ENCODE measurements at regions not wholly inside any gene's neighbourhood (a gene's known extent, or its start where the extent isn't known, plus 50 kb on each side); places are given as distances from the start of the nearest gene placed in this dataset.
"Not testable (repeated sequence)": the region's sequence is repeated elsewhere in the genome, so short reads cannot be mapped to it uniquely, and the experiment has no call there.

DNA sequence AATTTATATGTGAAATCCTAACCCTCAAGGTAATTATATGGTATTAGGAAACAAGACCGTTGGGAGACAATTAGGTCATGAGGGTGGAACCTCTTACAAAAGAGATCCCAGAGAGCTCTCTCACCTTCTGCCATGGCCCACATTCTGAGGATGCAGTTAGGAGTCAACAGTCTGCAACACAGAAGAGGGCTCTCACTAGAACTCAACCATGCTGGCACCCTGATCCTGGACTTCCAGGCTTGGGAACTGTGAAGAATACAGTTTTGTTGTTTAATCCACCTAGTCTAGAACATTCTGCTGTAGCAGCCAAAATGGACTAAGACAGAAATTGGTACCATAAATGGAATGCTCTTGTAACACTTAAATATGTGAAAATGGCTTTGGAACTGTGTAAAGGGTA, 278.8 kb upstream of the GALNTL6 start:
- DNase-seq (ENCODE audit: low spot score): no peak

DNA sequence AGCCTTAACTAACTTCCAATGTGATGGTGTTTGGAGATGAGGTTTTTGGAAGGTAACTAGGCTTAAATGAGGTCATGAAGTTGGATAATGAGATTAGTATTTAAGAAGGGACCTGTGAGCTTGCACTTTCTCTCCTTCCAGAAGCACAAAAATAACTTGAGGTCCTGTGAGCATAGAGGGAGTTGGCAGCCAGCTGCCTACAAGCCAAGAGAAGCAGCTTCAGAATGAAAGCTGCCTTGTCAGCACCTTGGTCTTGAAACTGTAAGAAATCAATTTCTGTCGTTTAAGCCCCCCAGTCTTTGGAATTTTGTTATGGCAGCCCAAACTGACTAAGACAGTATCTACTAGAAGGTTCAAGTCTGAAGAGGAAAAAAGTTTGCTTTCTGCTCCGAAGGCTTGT, 280.2 kb upstream of the GALNTL6 start:
- DNase-seq (ENCODE audit: low spot score): no peak

DNA sequence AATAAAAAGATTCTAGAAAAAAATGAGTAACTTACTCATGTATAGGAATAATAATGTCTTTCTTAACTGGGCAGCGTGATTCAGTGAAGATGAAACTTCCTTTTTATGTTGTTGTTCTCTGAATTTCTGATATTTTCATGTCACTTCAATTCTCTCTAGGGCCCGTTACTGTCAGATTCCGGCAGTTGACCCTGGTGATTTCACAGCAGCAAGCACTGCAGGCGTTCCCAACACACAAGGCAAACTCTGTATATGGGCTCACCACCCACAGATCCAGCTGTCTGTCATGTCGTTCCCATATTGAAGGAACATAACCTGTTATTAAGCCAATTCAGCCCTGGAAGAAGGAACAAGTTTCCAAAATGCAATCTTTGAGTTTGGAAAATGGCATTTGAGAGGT, 288.3 kb upstream of the GALNTL6 start:
- DNase-seq (ENCODE audit: low spot score): no peak

DNA sequence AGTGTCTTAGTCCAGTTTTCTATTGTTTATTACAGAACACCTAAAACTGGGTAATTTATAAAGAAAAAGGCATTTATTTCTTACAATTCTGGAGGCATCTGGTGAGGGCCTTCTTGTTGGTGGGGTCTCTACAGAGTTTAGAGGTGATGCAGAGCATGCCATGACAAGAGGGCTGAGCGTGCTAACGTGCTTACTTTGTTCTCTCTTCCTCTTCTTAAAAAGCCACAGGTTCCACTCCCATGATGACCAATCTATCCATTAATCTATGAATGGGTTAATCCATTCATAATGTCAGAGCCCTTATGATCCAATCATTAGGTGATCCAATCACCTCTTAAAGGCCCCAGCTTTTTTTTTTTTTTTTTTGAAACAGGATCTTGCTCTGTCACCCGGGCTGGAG, 291.5 kb upstream of the GALNTL6 start:
- DNase-seq (ENCODE audit: low spot score): no peak

DNA sequence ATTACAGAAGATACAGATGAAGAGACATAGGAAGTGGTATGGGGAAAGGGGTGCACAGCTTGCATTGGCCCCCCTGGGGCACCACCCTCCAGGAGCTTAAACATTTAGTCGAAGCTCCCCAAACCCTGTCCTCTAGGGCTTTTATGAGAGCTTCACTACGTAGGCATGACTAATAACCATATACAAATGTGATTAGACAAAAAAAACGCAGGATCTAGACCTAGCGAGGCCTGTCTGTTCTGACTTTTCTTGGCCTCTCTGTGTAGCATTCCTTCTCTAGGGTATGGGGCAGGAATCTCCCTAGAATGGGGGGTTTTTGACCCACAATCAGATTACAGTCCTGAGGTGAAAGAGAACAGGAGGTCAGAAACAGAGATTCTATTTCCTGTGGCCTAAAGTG, 293.7 kb upstream of the GALNTL6 start:
- no peak for DNase-seq (ENCODE audit: low spot score)

DNA sequence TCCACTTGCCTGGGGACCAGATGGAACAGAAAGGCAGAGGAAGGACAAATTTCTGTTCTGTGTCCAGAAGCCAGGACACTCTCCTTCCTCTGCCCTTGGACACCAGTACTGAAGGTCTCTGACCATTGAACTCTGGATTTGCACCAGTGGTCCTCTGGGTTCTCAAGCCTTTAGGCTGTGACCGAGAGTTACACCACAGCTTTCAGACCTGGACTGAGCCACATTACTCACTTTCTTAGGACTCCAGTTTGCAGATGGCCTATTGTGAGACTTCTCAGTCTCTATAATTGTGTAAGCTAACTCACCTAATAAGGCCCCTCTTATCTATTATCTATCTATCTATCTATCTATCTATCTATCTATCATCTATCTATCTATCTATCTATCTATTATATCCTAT, 295.3 kb upstream of the GALNTL6 start:
- DNase-seq (ENCODE audit: low spot score): no peak

DNA sequence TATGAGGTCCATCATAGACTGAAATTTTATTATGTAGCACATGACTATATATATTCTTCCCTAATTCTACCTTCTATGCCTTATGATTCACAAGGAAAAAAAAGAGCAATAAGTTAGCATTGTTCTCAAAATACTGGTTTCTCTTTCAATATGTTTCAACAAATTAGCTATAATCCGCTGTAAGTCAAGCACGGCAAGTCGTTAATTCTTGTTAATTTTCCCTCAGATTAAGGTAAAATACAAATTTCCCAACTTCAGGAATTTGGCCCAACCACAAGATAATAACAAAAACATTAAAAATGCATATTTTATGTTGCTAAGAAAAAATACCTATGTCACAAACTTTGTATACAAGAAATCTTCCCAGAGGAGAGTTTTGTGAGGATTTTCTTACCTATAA, 296.5 kb upstream of the GALNTL6 start:
- no peak for DNase-seq (ENCODE audit: low spot score)

DNA sequence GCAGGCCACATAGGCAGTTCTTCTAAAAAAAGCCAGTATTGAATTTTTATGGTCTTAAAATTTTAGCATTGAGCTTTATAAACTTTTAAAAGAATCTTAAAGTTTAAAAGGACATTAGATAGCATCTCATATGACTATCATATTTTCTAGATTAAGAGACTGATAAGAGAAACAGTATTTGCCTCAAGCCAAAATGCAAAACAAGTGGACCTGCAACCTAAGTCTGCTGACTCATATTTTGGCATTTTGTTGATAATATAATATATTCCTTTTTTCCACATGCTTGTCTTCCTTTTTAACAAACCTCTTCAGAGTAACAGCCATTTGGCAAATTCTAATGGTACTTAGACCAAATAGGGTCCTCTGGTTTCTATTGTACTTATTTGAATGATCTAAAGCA, 328.5 kb upstream of the GALNTL6 start:
- no peak for DNase-seq (ENCODE audit: low spot score)

DNA sequence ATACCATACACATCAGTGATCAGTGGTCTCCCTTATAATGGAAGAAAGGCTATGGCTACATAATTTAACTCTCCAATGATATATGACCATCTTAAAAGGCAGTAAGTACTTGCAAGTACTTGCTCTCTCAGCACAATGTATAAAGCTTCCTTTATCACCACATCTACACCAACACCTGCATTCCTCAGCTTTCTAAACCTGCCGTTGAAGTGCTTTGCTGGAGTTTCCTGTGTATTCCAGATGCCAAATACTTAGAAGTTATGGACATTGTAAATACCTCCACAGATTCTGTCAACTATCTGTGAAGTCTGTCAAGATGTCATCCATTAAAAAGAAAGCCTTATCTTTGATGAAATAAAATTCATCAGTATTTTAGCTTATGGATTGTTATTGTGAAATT, 335.0 kb upstream of the GALNTL6 start:
- DNase-seq (ENCODE audit: low spot score): no peak

DNA sequence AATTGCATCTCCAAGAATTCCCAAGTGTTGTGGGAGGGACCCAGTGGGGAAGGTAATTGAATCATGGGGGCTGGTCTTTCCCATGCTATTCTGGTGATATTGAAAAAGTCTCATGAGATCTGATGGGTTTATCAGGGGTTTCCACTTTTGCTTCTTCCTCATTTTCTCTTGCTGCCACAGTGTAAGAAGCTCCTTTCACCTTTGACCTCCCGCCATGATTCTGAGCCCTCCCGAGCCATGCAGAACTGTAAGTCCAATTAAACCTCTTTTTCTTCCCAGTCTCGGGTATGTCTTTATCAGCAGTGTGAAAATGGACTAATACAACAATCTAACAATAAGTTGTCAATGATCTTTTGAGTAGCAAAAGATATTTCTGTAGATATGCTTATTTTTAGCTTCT, 338.1 kb upstream of the GALNTL6 start:
- DNase-seq (ENCODE audit: low spot score): not testable (repeated sequence)

DNA sequence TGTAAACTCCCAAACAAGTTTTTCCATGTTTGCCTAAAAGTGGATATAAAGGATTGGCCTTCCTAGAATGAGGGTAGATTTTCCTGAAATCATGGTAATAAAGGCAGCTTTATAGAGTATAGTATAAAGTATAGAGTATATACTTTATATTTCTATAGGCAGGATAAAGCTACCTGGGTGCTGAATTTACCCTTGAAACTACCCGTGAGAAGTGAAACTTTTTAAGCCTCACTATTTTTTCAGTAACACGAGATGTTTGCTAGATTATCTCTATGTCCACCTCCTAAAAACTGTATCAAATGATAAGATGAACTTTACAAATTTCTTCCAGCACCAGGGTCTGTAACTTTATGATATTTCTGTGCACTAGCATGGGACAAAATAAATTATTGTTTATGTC, 340.0 kb upstream of the GALNTL6 start:
- DNase-seq (ENCODE audit: low spot score): no peak

DNA sequence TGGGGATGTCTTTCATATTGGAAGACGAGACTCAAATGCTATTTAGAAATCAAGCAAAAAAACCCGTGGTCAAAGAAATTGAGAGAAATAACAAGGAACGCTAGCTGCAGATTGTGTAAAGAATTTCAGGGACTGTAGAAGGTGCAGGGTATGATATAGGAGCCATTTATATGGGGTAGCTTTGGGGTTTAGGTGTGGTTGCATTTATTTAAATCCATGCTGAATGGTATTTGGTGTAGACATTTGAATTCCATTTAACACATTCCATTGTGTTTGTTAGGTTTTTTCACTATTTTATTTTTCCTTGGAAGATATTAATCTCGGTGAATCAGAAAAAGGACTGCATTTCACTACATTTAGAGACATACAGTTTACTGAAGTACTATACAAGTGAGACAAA, 341.0 kb upstream of the GALNTL6 start:
- no peak for DNase-seq (ENCODE audit: low spot score)

DNA sequence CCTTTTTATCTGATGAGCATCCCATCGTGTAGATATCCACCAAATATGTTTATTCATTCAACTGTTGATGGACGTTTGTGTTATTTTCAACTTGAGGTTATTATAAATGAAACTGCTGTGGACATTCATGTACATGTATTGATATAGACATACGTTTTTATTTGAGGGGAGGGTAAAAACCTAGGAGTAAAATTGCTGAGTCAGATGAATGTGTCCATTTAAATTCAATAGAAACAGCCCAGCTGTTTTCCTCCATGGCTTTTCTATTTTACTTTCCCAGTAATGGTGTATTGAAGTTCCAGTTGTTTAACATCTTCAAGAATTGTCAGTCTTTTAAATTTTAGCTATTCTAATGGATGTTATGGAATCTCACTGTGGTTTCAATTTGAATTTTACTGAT, 348.7 kb upstream of the GALNTL6 start:
- DNase-seq (ENCODE audit: low spot score): no peak

DNA sequence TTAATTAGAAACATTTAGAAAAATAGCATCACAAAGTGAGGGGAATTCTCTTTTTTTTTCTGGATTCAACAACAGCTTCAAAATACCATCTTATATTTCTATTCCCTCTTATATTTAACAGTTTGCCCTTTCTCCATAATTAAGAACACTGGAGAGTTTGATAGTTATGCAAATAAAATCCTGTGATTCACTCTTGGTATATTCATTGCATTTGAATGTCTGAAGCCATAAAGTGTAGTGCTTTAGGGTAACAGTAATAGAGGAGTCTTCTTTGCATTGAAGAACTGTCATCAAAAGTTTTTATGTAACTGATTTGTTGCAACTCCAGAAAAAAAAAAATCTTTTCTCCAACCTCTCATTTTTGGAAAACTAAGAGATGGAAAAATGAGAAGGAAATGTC, 352.0 kb upstream of the GALNTL6 start:
- DNase-seq (ENCODE audit: low spot score): no peak

DNA sequence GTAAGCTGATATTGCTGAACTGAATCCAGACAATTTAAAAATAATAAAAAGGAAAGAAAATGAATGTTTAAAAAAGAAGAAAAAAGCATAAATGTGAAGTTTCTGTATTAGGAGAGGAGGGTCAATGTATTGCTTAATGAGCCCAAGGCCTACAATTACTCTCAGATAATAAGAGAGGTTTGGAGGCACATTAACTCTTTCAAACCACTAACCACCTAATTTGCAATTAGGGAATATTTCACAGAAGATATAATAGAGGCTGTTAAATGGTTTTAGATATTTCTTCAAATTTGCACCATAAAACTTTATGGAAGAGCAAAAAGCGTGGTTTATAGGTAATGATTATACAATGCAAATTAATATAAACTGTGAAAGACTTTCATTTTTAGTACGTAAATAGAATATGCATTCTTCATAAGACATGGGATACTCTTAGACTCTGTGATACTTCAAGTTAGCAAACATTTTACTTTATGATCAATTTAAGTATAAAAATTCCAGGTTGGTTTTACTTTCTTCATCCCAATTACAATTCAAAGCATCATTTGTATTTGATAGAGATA, 364.2 kb upstream of the GALNTL6 start:
- no peak for DNase-seq (ENCODE audit: low spot score)

DNA sequence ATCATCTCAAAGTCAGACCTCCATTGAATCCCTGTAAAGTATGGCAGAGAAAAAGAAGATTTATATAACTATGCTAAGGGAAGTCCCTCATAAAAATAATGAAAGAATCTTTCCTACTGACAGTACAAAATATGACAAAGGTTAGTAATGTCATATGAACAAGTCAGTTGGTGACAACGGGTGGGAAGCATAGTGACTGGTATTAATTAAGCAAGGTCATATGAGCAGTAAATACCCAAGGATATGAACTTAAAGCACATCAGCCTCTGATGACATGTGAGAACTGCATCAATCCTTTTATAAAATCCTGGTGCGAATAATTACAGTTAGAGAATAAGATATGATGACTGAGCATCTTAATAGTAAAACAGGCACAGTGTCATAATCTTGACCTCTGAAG, 364.8 kb upstream of the GALNTL6 start:
- no peak for DNase-seq (ENCODE audit: low spot score)

DNA sequence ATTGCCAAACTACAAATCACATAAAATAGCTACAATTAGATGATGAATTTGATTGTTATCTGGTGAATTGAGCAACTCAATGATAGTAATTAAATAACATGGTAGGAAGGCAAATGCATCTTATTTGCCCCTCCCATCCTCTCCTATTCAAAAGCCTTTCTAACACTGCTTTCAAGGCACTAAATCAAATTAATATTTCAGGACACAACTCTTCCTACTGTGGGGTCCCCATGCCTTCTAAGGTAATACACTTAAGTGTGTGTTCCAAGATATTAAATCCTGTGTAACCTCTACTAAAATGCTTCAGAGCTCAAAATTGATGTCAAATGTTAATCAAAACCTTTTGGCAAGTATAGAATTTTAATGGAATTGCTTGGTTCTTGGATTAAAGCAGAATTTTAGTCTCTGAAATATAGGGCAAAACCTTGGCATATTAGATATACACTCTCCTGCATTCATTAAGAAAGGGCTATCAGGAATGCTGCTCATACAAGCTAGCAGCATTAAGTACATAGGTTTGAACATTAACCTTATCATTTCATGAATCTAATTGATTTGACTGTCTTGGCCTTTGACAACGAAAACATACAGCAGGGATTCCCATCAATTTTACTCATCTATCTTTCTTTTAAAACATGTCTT, 371.8 kb upstream of the GALNTL6 start:
- DNase-seq (ENCODE audit: low spot score): no peak

DNA sequence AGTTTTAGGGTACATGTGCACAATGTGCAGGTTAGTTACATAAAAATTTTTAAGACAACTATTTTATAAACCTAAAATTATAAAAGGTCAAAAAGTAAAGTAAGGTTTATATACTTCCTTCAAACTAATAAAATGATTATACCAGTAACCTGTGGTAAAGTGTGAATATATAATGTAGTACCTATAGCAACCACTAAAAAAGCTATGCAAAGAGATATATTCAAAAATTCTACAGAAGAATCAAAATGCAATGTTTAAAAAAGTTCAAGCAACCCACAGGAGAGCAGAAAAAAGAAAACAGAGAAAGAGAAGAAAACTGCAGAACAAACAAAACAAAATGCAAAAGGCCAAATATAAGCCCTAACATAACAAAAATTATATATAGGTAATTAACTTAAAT, 379.5 kb upstream of the GALNTL6 start:
- no peak for DNase-seq (ENCODE audit: low spot score)

DNA sequence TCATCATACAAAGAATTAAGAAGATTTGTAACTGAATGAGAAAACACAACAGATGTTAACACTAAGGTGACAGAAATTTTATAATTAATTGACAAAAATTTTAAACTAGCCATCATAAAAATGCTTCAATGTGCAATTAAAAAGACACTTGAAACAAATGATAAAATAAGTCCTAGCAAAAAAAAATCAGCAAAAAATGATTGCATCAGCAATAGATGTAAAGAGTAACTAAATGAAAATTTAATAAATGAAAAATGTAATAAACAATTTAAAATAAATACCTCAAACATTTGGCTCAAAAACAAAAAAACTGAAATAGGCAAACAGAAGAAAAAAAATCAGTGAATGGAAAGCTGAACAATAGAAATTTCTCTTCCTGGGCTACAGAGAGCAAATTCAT, 380.7 kb upstream of the GALNTL6 start:
- no peak for DNase-seq (ENCODE audit: low spot score)

DNA sequence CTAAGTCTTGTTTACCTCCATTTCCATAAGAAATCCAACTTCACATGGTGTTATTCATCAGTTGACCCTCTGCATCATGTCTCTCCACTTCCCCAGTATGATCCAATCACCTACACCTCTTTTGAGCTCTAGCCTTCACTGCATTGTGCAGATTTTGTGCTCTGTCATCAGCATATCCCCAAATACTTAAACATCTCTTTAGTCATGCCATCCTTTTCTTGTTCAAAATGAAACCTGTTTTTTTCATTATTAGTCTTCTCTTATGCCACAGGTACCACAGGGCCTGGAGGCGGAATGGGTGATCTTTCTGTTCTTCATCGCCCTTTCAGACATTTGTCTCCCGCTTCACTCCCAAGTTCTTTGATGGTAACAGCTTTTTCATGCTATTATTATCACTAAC, 382.7 kb upstream of the GALNTL6 start:
- DNase-seq (ENCODE audit: low spot score): no peak

DNA sequence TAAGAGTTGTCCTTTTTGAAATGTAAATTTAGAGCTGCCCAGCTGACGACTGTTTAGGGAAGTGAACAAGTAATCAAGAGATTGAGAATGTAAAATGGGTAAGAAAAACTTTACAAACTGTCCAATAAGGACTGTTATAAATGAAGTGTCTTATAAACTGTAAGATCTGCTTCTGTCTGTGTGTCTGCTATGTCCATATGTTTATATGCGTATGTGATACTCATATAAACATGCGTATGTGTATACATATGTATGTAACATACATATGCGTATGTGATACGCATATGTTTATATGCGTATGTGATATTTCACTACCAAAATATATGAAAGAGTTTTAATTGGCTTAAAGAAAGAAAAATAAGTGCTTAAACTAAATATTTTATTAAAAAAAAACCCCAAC, 416.0 kb upstream of the GALNTL6 start:
- DNase-seq (ENCODE audit: low spot score): no peak

DNA sequence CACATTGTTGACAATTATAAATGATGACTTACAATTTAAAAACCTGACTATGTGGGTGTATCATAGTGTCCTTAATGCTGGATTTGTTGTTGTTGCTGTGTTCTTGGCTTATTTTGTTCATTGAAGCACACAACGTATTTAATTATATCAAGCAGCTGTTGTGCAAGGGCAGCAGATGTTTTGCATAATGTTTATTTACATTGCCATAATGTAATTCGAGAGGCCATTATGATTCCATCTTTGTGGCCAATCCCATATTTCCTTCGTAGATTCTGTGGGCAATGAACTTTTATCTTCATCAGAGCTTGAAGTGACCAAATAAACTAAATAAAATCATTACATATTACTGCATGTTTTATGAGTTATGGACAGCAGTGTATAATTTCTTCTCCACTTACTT, 422.6 kb upstream of the GALNTL6 start:
- DNase-seq (ENCODE audit: low spot score): no peak

DNA sequence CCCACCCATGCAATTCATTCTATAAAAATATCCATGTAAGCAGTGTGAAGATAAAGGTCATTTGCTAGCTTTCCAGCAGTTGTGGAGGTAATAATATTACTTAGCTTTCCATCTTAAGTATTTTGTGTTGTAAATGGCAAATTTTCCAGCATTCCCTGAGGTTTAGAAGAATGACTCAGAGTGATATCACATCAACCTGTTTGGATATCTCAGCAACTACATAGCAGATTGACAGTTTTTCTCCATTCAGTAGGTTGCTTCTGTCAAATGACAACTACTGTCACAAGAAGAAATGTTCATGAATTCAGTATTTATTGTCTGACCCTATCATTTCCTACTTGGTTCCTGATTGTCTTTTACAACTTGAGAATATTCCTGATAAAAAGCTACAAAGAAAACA, 434.9 kb upstream of the GALNTL6 start:
- DNase-seq (ENCODE audit: low spot score): no peak

DNA sequence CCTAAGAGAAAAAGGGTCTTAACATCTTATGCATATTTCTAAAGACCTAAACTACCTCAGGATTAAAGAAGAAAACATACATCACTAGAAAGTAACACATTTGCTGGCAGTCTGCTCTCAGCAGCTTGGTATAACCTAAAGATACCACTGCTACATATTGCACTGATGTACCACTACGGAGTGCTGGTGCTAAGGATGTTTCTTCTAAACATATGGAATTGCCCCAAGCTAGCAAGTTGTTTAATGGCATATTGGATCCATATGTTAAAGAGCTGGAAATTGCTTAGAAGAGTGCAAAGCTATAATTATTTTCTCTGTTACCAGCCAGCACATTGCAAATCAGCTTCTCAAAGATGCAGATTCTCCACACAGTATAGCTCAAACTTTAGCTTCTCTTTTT, 436.5 kb upstream of the GALNTL6 start:
- DNase-seq (ENCODE audit: low spot score): no peak

Measured in mesenteric fat pad (tissue), 1 donor.